HepG2 (cell line): ENCODE measurements at regions not wholly inside any gene's neighbourhood (a gene's known extent, or its start where the extent isn't known, plus 50 kb on each side); places are given as distances from the start of the nearest gene placed in this dataset.

Source experiments
- ATAC-seq: fragments of 200-7000 bp; cut with Tn5 transposase; 3 replicates; pipeline ENCODE4 v1.9.1; 2020; ENCODE audit warnings: mild to moderate bottlenecking, moderate library complexity
- BruUV-seq: library from RNA; stranded (reverse); fragments of 400-500 nt; replicated peaks from 2 replicates; lab custom pipeline; 2021; lab: Mats Ljungman, UMichigan
- CTCF ChIA-PET: fragments of 300-600 bp; formaldehyde crosslinking; extraction: SDS; loops from one replicate; lab custom pipeline; 2021; ENCODE audit warnings: low total read pairs, inconsistent platforms, low intra/inter-chr PET ratio; lab: Yijun Ruan, JAX
- POLR2A ChIA-PET: fragments of 350-600 bp; sonication (Branson Sonifier 250); formaldehyde crosslinking; loops from one replicate; lab custom pipeline; 2020; ENCODE audit warnings: antibody characterized with exemption, inconsistent platforms; lab: Yijun Ruan, JAX
- DNase-seq: peaks from one replicate; pipeline ENCODE4 v3.0.0-alpha.2; 2015; ENCODE audit warnings: low spot score
- FAIRE-seq: peaks from 3 replicates; lab custom pipeline; 2011; peaks lifted over from hg19 to GRCh38; lab: Jason Lieb, UNC
- H2AFZ ChIP-seq: one replicate; pipeline ENCODE4 v1.6.1; 2011; ENCODE audit warnings: low read length, inconsistent platforms
- H3K27ac ChIP-seq: fragments of 300-600 bp; 3 replicates; pipeline ENCODE4 v1.8.0; 2011; ENCODE audit warnings: mixed run types, mild to moderate bottlenecking, mixed read lengths, low read length, inconsistent platforms; ENCODE audit not compliant: insufficient read depth; ENCODE audit errors: extremely low read length
- H3K27me3 ChIP-seq, 2 experiments: fragments of 200-600 bp in 1 of 2; 2 replicates in 1 of 2; 3 replicates in 1 of 2; pipeline versions ENCODE4 v1.6.0 to v1.8.0; 2011; ENCODE audit warnings: low read length in 2 of 2, mild to moderate bottlenecking in 2 of 2, moderate library complexity in 2 of 2, inconsistent platforms in 1 of 2; ENCODE audit not compliant: insufficient read depth in 2 of 2, control insufficient read depth in 1 of 2
- H3K36me3 ChIP-seq, 2 experiments: fragments of 200-600 bp in 1 of 2; replicated peaks in 1 of 2; 2 replicates in 1 of 2; 3 replicates in 1 of 2; pipeline versions ENCODE4 v1.5.1 to v1.8.0; 2011; ENCODE audit warnings: low read length in 2 of 2, inconsistent platforms in 1 of 2; ENCODE audit not compliant: insufficient read depth in 2 of 2, control insufficient read depth in 1 of 2
- H3K4me1 ChIP-seq: 2 replicates; pipeline ENCODE4 v1.5.1; 2012; ENCODE audit warnings: low read length, inconsistent platforms; ENCODE audit not compliant: insufficient read depth
- H3K4me2 ChIP-seq: 2 replicates; pipeline ENCODE4 v1.6.0; 2011; ENCODE audit warnings: low read depth, low read length, inconsistent platforms
- H3K4me3 ChIP-seq, 3 experiments: fragments of 200-600 bp in 1 of 3; sonication (generic), shearing (Covaris generic) in 1 of 3; replicated peaks in 1 of 3; 2 replicates each; pipeline ENCODE4 v1.5.1; 2011 to 2016; ENCODE audit warnings: low read length in 3 of 3, inconsistent platforms in 2 of 3, low read depth in 2 of 3, mild to moderate bottlenecking in 2 of 3, control low read depth in 1 of 3, mixed read lengths in 1 of 3; ENCODE audit not compliant: insufficient read depth in 1 of 3
- H3K79me2 ChIP-seq: one replicate; pipeline ENCODE4 v1.6.1; 2011; ENCODE audit warnings: low read length, inconsistent platforms; ENCODE audit not compliant: insufficient read depth
- H3K9ac ChIP-seq: 2 replicates; pipeline ENCODE4 v1.6.0; 2011; ENCODE audit warnings: mild to moderate bottlenecking, low read depth, low read length, inconsistent platforms; ENCODE audit not compliant: insufficient read depth
- H3K9me3 ChIP-seq: 2 replicates; pipeline ENCODE4 v1.5.1; 2012; ENCODE audit warnings: mild to moderate bottlenecking, low read length
- H4K20me1 ChIP-seq: 2 replicates; pipeline ENCODE4 v1.6.0; 2011; ENCODE audit warnings: inconsistent platforms, mild to moderate bottlenecking, low read length, moderate library complexity; ENCODE audit not compliant: insufficient read depth
- ATAD3A ChIP-seq: sonication (generic); formaldehyde crosslinking; IDR thresholded peaks from 2 replicates; pipeline ENCODE4 v1.4.0; 2020; ENCODE audit warnings: missing genetic modification reagents
- ATF1 ChIP-seq: IDR thresholded peaks from 2 replicates; pipeline ENCODE4 v1.6.1; 2016; ENCODE audit warnings: mild to moderate bottlenecking, control low read depth
- CBX2 ChIP-seq, 2 experiments: fragments of 200-600 bp in 1 of 2; sonication (generic); formaldehyde crosslinking in 1 of 2; IDR thresholded peaks; 2 replicates each; pipeline versions ENCODE4 v1.7.0 to v1.8.1; 2018 to 2022; ENCODE audit warnings: low read depth in 2 of 2, low read length in 1 of 2, mild to moderate bottlenecking in 1 of 2, missing genetic modification reagents in 1 of 2
- HCFC1 ChIP-seq: fragments of 150-350 bp; IDR thresholded peaks from 2 replicates; pipeline ENCODE4 v1.6.1; 2014; ENCODE audit warnings: low read depth, low read length
- KAT8 ChIP-seq: IDR thresholded peaks from 2 replicates; pipeline ENCODE4 v1.6.1; 2016; ENCODE audit warnings: missing genetic modification reagents, missing compliant biosample characterization
- NFIB ChIP-seq: sonication (generic); formaldehyde crosslinking; IDR thresholded peaks from 2 replicates; pipeline ENCODE4 v1.9.0; 2021; ENCODE audit warnings: missing genetic modification reagents, mild to moderate bottlenecking, borderline replicate concordance
- NFKB2 ChIP-seq: sonication (generic); formaldehyde crosslinking; IDR thresholded peaks from 2 replicates; pipeline ENCODE4 v1.4.0; 2020; ENCODE audit warnings: missing genetic modification reagents, borderline replicate concordance
- SNRNP70 ChIP-seq: fragments of 200-400 bp; formaldehyde crosslinking; IDR thresholded peaks from 2 replicates; pipeline ENCODE4 v1.6.1; 2017; ENCODE audit warnings: mild to moderate bottlenecking, low read depth, low read length, moderate library complexity
- ZNF143 ChIP-seq: sonication (generic); formaldehyde crosslinking; IDR thresholded peaks from 2 replicates; pipeline ENCODE4 v1.4.0; 2020; ENCODE audit warnings: missing genetic modification reagents
- ZNF225 ChIP-seq: sonication (generic); formaldehyde crosslinking; IDR thresholded peaks from 2 replicates; pipeline ENCODE4 v1.4.0; 2020; ENCODE audit warnings: mild to moderate bottlenecking, missing genetic modification reagents
- WGBS: methylation state at CpG from one replicate; pipeline ENCODE4 v1.1.6; 2017; ENCODE audit warnings: low lambda C conversion rate; 5-methylcytosine and 5-hydroxymethylcytosine counted together
- in situ Hi-C: cut with HindIII; loops from 2 replicates; pipeline ENCODE4 v1.10.0; 2017; ENCODE audit warnings: low pct_unique_long_range_greater_than_20kb; ENCODE audit not compliant: extremely low pct_ligation_motif_present
- intact Hi-C: fragments of 100-400 bp; cut with micrococcal nuclease; formaldehyde crosslinking; loops from one replicate; pipeline ENCODE4 v1.10.0; 2022; ENCODE audit not compliant: unreplicated experiment
- TF ChIP-seq, protein P1 (sequence below): sonication (generic); formaldehyde crosslinking; IDR thresholded peaks from 2 replicates; pipeline ENCODE4 v1.4.0; 2020; ENCODE audit warnings: mild to moderate bottlenecking, missing genetic modification reagents, borderline replicate concordance
- TF ChIP-seq, protein P2 (sequence below): sonication (generic); formaldehyde crosslinking; conservative IDR thresholded peaks from 2 replicates; pipeline ENCODE4 v1.4.0; 2020; ENCODE audit warnings: missing genetic modification reagents
- TF ChIP-seq, protein P3 (sequence below): sonication (generic); formaldehyde crosslinking; IDR thresholded peaks from 2 replicates; pipeline ENCODE4 v1.5.0; 2020; ENCODE audit warnings: mild to moderate bottlenecking, missing genetic modification reagents
- TF ChIP-seq, protein P4 (sequence below): IDR thresholded peaks from 2 replicates; pipeline ENCODE4 v1.6.1; 2016; ENCODE audit warnings: low read depth, borderline replicate concordance
- TF ChIP-seq, protein P5 (sequence below): sonication (generic); formaldehyde crosslinking; IDR thresholded peaks from 2 replicates; pipeline ENCODE4 v1.4.0; 2020; ENCODE audit warnings: missing genetic modification reagents

DNA sequence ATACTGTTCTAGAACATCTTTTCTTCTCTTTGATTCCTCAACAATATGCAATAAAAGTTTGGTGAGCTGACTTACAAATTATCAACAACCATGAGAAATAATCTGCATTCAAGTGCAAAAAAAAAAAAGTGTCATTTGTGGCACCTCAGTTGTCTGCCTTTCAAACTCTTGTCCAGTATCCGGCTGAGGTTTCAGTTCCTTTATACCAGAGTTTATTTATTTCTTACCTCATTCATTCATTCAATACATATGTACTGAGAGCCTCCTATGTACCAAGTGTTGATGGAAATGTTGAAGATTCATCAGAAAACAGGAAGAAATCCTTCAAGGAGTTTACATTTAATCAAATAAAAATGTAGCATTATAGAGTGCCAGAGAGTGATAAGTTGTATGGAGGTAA, 484.1 kb downstream of the RMST start (continued):
- TF ChIP-seq, protein P1, sequence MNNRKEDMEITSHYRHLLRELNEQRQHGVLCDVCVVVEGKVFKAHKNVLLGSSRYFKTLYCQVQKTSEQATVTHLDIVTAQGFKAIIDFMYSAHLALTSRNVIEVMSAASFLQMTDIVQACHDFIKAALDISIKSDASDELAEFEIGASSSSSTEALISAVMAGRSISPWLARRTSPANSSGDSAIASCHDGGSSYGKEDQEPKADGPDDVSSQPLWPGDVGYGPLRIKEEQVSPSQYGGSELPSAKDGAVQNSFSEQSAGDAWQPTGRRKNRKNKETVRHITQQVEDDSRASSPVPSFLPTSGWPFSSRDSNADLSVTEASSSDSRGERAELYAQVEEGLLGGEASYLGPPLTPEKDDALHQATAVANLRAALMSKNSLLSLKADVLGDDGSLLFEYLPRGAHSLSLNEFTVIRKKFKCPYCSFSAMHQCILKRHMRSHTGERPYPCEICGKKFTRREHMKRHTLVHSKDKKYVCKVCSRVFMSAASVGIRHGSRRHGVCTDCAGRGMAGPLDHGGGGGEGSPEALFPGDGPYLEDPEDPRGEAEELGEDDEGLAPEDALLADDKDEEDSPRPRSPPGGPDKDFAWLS (CRISPR knock-in tag), result no peak
- TF ChIP-seq, all 625 proteins: peak for 0

DNA sequence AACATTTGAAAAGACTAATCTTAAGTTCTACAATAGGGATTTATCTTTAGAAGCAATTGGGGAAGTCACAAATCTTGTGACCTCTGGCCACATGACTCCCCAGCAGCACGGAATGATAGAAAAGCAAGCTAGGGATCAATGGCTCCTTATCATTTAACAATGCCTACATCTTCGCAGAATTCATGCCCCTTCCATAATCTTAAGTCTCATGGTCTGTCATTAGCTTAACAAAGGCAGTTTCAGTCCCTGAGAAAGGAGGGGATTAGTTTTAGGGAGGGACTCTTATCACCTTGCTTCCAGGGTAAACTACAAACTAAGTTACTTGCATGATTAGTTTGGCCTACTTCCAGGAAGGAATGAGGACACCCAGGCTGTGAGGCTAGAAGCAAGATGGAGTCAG, 486.0 kb downstream of the RMST start:
- BruUV-seq, result no TSS peak
- H3K4me2 ChIP-seq, result no peak overlapping the region
- H3K4me3 ChIP-seq, result no peak overlapping the region
- CTCF ChIA-PET, result no interaction called here
- POLR2A ChIA-PET, result no interaction called here
- no peaks in the 10 kb centered on the region for H3K27me3 ChIP-seq
- in situ Hi-C loops, result no loop called here
- no peak for DNase-seq
- 8% methylated on average over 2 of the region's 2 CpGs for WGBS
- H2AFZ ChIP-seq, result no peak overlapping the region
- H3K4me1 ChIP-seq, result no peaks in the 10 kb centered on the region
- no peak overlapping the region for H3K9ac ChIP-seq
- peaks cover 31% of the 10 kb centered on the region for H3K9me3 ChIP-seq
- intact Hi-C loops, result no loop called here
- H3K79me2 ChIP-seq, result no peaks in the 10 kb centered on the region
- H3K27ac ChIP-seq, result no peak overlapping the region
- FAIRE-seq, result no peak
- H4K20me1 ChIP-seq, result no peaks in the 10 kb centered on the region
- ATAC-seq, result no peak
- no peaks in the 10 kb centered on the region for H3K36me3 ChIP-seq
- TF ChIP-seq, protein P2, sequence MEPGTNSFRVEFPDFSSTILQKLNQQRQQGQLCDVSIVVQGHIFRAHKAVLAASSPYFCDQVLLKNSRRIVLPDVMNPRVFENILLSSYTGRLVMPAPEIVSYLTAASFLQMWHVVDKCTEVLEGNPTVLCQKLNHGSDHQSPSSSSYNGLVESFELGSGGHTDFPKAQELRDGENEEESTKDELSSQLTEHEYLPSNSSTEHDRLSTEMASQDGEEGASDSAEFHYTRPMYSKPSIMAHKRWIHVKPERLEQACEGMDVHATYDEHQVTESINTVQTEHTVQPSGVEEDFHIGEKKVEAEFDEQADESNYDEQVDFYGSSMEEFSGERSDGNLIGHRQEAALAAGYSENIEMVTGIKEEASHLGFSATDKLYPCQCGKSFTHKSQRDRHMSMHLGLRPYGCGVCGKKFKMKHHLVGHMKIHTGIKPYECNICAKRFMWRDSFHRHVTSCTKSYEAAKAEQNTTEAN, result no peak
- TF ChIP-seq, protein P3, sequence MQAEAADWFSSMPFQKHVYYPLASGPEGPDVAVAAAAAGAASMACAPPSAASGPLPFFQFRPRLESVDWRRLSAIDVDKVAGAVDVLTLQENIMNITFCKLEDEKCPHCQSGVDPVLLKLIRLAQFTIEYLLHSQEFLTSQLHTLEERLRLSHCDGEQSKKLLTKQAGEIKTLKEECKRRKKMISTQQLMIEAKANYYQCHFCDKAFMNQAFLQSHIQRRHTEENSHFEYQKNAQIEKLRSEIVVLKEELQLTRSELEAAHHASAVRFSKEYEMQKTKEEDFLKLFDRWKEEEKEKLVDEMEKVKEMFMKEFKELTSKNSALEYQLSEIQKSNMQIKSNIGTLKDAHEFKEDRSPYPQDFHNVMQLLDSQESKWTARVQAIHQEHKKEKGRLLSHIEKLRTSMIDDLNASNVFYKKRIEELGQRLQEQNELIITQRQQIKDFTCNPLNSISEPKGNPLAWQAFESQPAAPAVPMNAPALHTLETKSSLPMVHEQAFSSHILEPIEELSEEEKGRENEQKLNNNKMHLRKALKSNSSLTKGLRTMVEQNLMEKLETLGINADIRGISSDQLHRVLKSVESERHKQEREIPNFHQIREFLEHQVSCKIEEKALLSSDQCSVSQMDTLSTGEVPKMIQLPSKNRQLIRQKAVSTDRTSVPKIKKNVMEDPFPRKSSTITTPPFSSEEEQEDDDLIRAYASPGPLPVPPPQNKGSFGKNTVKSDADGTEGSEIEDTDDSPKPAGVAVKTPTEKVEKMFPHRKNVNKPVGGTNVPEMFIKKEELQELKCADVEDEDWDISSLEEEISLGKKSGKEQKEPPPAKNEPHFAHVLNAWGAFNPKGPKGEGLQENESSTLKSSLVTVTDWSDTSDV, result no peak
- TF ChIP-seq NFKB2 (CRISPR knock-in tag), result no peak
- no peak for TF ChIP-seq ATF1 (CRISPR knock-in tag)
- no peak for TF ChIP-seq NFIB (CRISPR knock-in tag)
- TF ChIP-seq ZNF225 (CRISPR knock-in tag), result no peak
- TF ChIP-seq, protein P4, sequence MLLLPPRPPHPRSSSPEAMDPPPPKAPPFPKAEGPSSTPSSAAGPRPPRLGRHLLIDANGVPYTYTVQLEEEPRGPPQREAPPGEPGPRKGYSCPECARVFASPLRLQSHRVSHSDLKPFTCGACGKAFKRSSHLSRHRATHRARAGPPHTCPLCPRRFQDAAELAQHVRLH (CRISPR knock-in tag), result no peak
- TF ChIP-seq CBX2 (IDR thresholded peaks at IDR 0.05; ENCODE audit: low read depth, low read length), result no peak
- TF ChIP-seq CBX2 (CRISPR knock-in tag; IDR thresholded peaks at IDR 0.05; ENCODE audit: low read depth), result no peak
- TF ChIP-seq ATAD3A (CRISPR knock-in tag), result no peak
- TF ChIP-seq, protein P5, sequence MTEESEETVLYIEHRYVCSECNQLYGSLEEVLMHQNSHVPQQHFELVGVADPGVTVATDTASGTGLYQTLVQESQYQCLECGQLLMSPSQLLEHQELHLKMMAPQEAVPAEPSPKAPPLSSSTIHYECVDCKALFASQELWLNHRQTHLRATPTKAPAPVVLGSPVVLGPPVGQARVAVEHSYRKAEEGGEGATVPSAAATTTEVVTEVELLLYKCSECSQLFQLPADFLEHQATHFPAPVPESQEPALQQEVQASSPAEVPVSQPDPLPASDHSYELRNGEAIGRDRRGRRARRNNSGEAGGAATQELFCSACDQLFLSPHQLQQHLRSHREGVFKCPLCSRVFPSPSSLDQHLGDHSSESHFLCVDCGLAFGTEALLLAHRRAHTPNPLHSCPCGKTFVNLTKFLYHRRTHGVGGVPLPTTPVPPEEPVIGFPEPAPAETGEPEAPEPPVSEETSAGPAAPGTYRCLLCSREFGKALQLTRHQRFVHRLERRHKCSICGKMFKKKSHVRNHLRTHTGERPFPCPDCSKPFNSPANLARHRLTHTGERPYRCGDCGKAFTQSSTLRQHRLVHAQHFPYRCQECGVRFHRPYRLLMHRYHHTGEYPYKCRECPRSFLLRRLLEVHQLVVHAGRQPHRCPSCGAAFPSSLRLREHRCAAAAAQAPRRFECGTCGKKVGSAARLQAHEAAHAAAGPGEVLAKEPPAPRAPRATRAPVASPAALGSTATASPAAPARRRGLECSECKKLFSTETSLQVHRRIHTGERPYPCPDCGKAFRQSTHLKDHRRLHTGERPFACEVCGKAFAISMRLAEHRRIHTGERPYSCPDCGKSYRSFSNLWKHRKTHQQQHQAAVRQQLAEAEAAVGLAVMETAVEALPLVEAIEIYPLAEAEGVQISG (CRISPR knock-in tag), result no peak
- no peak for TF ChIP-seq SNRNP70
- TF ChIP-seq ZNF143 (CRISPR knock-in tag), result no peak
- TF ChIP-seq HCFC1, result no peak
- no peak for TF ChIP-seq KAT8 (CRISPR knock-in tag)
